SK-N-SH (cell line): ENCODE measurements at regions not wholly inside any gene's neighbourhood (a gene's known extent, or its start where the extent isn't known, plus 50 kb on each side); places are given as distances from the start of the nearest gene placed in this dataset.

Source experiments
- CTCF ChIA-PET: fragments of 300-600, 350-600 bp; formaldehyde crosslinking; extraction: SDS; loops from one replicate; lab custom pipeline; 2021; lab: Yijun Ruan, JAX
- POLR2A ChIA-PET: fragments of 350-600 bp; sonication (Branson Sonifier 250); formaldehyde crosslinking; extraction: SDS; loops from one replicate; lab custom pipeline; 2020; ENCODE audit warnings: antibody characterized with exemption, inconsistent platforms; lab: Yijun Ruan, JAX
- DNase-seq: peaks from one replicate; pipeline ENCODE4 v3.0.0; 2012
- H2AFZ ChIP-seq: fragments of 200-600 bp; sonication (generic); 2 replicates; pipeline ENCODE4 v1.8.1; 2016; ENCODE audit warnings: antibody characterized with exemption, mild to moderate bottlenecking, low read depth
- H3F3A ChIP-seq: fragments of 200-600 bp; sonication (generic); replicated peaks from 2 replicates; pipeline ENCODE3; 2016; ENCODE audit warnings: antibody characterized with exemption, mild to moderate bottlenecking; ENCODE audit not compliant: insufficient read depth
- H3K27ac ChIP-seq, 2 experiments: fragments of 200-500 bp in 1 of 2; fragments of 200-600 bp in 1 of 2; sonication (Bioruptor generic) in 1 of 2; sonication (generic), shearing (Covaris generic) in 1 of 2; 2 replicates each; pipeline versions ENCODE4 v1.5.1 to v1.6.1; 2014 to 2016; ENCODE audit warnings: low read depth in 2 of 2, inconsistent platforms in 1 of 2, low read length in 1 of 2, mild to moderate bottlenecking in 1 of 2, mixed read lengths in 1 of 2
- H3K27me3 ChIP-seq: fragments of 200-600 bp; sonication (generic), shearing (Covaris generic); 2 replicates; pipeline ENCODE4 v1.6.1; 2016; ENCODE audit warnings: mixed run types; ENCODE audit not compliant: insufficient read depth
- H3K36me3 ChIP-seq, 2 experiments: fragments of 200-500 bp in 1 of 2; fragments of 200-600 bp in 1 of 2; sonication (Bioruptor generic) in 1 of 2; sonication (generic) in 1 of 2; replicated peaks in 1 of 2; 2 replicates each; pipeline versions ENCODE3 to v1.5.1; 2014 to 2016; ENCODE audit warnings: low read length in 1 of 2, mild to moderate bottlenecking in 1 of 2; ENCODE audit not compliant: insufficient read depth in 2 of 2, control insufficient read depth in 1 of 2
- H3K4me1 ChIP-seq, 2 experiments: fragments of 200-500 bp in 1 of 2; fragments of 200-600 bp in 1 of 2; sonication (Bioruptor generic) in 1 of 2; sonication (generic), shearing (Covaris generic) in 1 of 2; 2 replicates each; pipeline versions ENCODE4 v1.5.1 to v1.6.1; 2014 to 2016; ENCODE audit warnings: low read depth in 1 of 2, low read length in 1 of 2, mixed run types in 1 of 2; ENCODE audit not compliant: insufficient read depth in 2 of 2, control insufficient read depth in 1 of 2
- H3K4me2 ChIP-seq: fragments of 200-600 bp; sonication (generic), shearing (Covaris generic); 2 replicates; pipeline ENCODE4 v1.6.1; 2017; ENCODE audit warnings: mixed run types
- H3K4me3 ChIP-seq, 2 experiments: fragments of 200-500 bp in 1 of 2; fragments of 200-600 bp in 1 of 2; sonication (Bioruptor generic) in 1 of 2; sonication (generic), shearing (Covaris generic) in 1 of 2; 2 replicates each; pipeline versions ENCODE4 v1.5.1 to v1.8.1; 2014 to 2016; ENCODE audit warnings: low read depth in 2 of 2, inconsistent platforms in 1 of 2, low read length in 1 of 2, mild to moderate bottlenecking in 1 of 2, mixed read lengths in 1 of 2, moderate library complexity in 1 of 2
- H3K79me2 ChIP-seq: fragments of 200-600 bp; sonication (generic); 2 replicates; pipeline ENCODE4 v1.8.1; 2017; ENCODE audit warnings: mild to moderate bottlenecking; ENCODE audit not compliant: insufficient read depth
- H3K9ac ChIP-seq: fragments of 200-600 bp; sonication (generic); 2 replicates; pipeline ENCODE4 v1.6.1; 2017; ENCODE audit warnings: mixed run types
- H3K9me2 ChIP-seq: fragments of 200-600 bp; sonication (generic); 2 replicates; pipeline ENCODE4 v1.6.1; 2017; ENCODE audit warnings: mixed run types
- H3K9me3 ChIP-seq: fragments of 200-600 bp; sonication (generic); 2 replicates; pipeline ENCODE4 v1.6.1; 2017; ENCODE audit warnings: mixed run types, mild to moderate bottlenecking, moderate library complexity
- H4K20me1 ChIP-seq: fragments of 200-600 bp; sonication (generic); 2 replicates; pipeline ENCODE4 v1.6.1; 2017; ENCODE audit warnings: mild to moderate bottlenecking, mixed run types; ENCODE audit not compliant: insufficient read depth
- CHD2 ChIP-seq: fragments of 150-350 bp; IDR thresholded peaks from 2 replicates; pipeline ENCODE4 v1.6.1; 2018; ENCODE audit warnings: low read length; ENCODE audit not compliant: partially characterized antibody
- ELF1 ChIP-seq: IDR thresholded peaks from 2 replicates; pipeline ENCODE4 v1.4.0; 2012
- EP300 ChIP-seq, 2 experiments: IDR thresholded peaks; 2 replicates each; pipeline versions ENCODE4 v1.4.0 to v1.6.1; 2012; ENCODE audit warnings: borderline replicate concordance in 1 of 2, low read depth in 1 of 2, low read length in 1 of 2
- FOSL2 ChIP-seq: IDR thresholded peaks from 2 replicates; pipeline ENCODE4 v1.4.0; 2012; ENCODE audit warnings: low read depth, mild to moderate bottlenecking, moderate library complexity, borderline replicate concordance
- GATA2 ChIP-seq: sonication (generic); formaldehyde crosslinking; IDR thresholded peaks from 2 replicates; pipeline ENCODE4 v1.5.0; 2020; ENCODE audit warnings: mild to moderate bottlenecking, missing genetic modification reagents
- JUND ChIP-seq: IDR thresholded peaks from 2 replicates; pipeline ENCODE4 v1.4.0; 2012
- MEF2A ChIP-seq: IDR thresholded peaks from 2 replicates; pipeline ENCODE4 v1.4.0; 2012; ENCODE audit warnings: low read depth, borderline replicate concordance
- SMC3 ChIP-seq: IDR thresholded peaks from 2 replicates; pipeline ENCODE4 v1.6.1; 2012; ENCODE audit warnings: low read depth, low read length, improper control_type of control experiment
- TCF12 ChIP-seq: IDR thresholded peaks from 2 replicates; pipeline ENCODE4 v1.4.0; 2012
- TEAD4 ChIP-seq: IDR thresholded peaks from 2 replicates; pipeline ENCODE4 v1.4.0; 2012; ENCODE audit warnings: mild to moderate bottlenecking, borderline replicate concordance; ENCODE audit not compliant: insufficient read depth
- YY1 ChIP-seq: IDR thresholded peaks from 2 replicates; pipeline ENCODE4 v1.4.0; 2012; ENCODE audit warnings: low read depth, mild to moderate bottlenecking
- WGBS: methylation state at CpG from one replicate; pipeline ENCODE4 v1.1.6; 2017; ENCODE audit warnings: low lambda C conversion rate; 5-methylcytosine and 5-hydroxymethylcytosine counted together
- TF ChIP-seq, protein P1 (sequence below): IDR thresholded peaks from 2 replicates; pipeline ENCODE4 v1.6.1; 2012; ENCODE audit warnings: mild to moderate bottlenecking, low read depth, low read length, moderate library complexity
- TF ChIP-seq, protein P2 (sequence below): fragments of 200-600 bp; sonication (generic); IDR thresholded peaks from 2 replicates; pipeline ENCODE4 v1.6.1; 2017; ENCODE audit warnings: antibody characterized with exemption, mild to moderate bottlenecking, moderate library complexity

DNA sequence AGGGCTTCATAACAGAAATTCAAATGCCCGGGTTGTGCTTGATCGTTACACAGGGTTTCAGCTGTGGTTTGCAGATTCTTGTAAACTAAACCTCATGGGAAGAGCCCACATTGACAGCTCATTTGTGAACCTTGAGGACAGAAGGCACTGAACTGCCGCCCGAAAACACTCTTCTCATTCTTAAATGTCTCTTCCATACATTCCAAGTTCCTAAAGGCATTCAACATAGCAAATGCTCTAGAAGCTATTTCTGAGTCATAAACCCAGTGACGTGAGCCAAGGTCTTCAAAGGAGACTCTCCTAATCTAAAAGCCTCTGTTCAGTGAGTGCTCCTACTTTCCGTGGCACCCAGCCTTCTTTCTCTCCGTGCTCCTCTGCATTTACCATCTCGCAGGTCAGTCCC, 737.8 kb upstream of the FRG1 start:
- TF ChIP-seq, protein P1, sequence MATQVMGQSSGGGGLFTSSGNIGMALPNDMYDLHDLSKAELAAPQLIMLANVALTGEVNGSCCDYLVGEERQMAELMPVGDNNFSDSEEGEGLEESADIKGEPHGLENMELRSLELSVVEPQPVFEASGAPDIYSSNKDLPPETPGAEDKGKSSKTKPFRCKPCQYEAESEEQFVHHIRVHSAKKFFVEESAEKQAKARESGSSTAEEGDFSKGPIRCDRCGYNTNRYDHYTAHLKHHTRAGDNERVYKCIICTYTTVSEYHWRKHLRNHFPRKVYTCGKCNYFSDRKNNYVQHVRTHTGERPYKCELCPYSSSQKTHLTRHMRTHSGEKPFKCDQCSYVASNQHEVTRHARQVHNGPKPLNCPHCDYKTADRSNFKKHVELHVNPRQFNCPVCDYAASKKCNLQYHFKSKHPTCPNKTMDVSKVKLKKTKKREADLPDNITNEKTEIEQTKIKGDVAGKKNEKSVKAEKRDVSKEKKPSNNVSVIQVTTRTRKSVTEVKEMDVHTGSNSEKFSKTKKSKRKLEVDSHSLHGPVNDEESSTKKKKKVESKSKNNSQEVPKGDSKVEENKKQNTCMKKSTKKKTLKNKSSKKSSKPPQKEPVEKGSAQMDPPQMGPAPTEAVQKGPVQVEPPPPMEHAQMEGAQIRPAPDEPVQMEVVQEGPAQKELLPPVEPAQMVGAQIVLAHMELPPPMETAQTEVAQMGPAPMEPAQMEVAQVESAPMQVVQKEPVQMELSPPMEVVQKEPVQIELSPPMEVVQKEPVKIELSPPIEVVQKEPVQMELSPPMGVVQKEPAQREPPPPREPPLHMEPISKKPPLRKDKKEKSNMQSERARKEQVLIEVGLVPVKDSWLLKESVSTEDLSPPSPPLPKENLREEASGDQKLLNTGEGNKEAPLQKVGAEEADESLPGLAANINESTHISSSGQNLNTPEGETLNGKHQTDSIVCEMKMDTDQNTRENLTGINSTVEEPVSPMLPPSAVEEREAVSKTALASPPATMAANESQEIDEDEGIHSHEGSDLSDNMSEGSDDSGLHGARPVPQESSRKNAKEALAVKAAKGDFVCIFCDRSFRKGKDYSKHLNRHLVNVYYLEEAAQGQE: no peak
- no peak for TF ChIP-seq TEAD4
- whole genome bisulfite sequencing: 59% methylated on average over 8 of the region's 8 CpGs
- CTCF ChIA-PET: interaction anchor here (0.7 to 1.1 kb wide), 2 partner anchors 169 to 1273 kb away, joined by 3 to 4 read pairs; no protein-coding TSS in a partner anchor
- no peaks in the 10 kb centered on the region for H3K9me3 ChIP-seq
- no peak for DNase-seq
- no peak overlapping the region for H3K9ac ChIP-seq
- H3K4me3 ChIP-seq: no peak overlapping the region
- H3K4me1 ChIP-seq: peaks cover 0 to 5% of the 10 kb centered on the region in 2 experiments; a peak in 2 of 4 replicates
- no peaks in the 10 kb centered on the region for H3K27me3 ChIP-seq
- H2AFZ ChIP-seq: no peak overlapping the region
- POLR2A ChIA-PET: no interaction called here
- H3K79me2 ChIP-seq: no peaks in the 10 kb centered on the region
- no peaks in the 10 kb centered on the region for H4K20me1 ChIP-seq
- H3K27ac ChIP-seq: no peak overlapping the region
- no peaks in the 10 kb centered on the region for H3F3A ChIP-seq
- no peaks in the 10 kb centered on the region for H3K9me2 ChIP-seq
- H3K36me3 ChIP-seq: no peaks in the 10 kb centered on the region
- H3K4me2 ChIP-seq: no peak overlapping the region

DNA sequence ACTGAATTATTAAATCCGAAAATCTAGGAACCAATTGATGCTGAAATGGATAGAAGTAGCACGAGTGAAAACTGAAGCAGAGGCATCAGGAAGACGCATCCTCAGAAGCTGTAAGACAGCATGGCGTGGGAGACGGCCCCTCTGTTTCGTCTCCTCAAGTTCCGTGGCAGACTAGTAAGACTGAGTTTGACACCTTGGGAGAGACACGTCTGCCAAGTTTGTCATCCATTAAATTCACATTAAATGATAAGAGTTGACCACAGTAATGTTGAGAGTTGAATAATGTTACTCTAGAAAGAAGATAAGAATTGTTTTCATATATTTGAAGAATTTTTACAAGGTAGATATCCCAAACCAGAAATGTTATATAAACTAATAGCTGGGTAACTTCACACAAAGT, 736.1 kb upstream of the FRG1 start:
- Histone ChIP-seq H3K9ac (no peak overlapping the region), H4K20me1 (no peaks in the 10 kb centered on the region), H3K9me3 (no peaks in the 10 kb centered on the region), H3K79me2 (no peaks in the 10 kb centered on the region), H3K9me2 (no peaks in the 10 kb centered on the region), H3K27ac (no peak overlapping the region), H3K4me3 (no peak overlapping the region), H3F3A (no peaks in the 10 kb centered on the region), H3K4me1 (peaks cover 0 to 5% of the 10 kb centered on the region in 2 experiments; a peak in 2 of 4 replicates), H3K36me3 (no peaks in the 10 kb centered on the region), H3K27me3 (no peaks in the 10 kb centered on the region), H2AFZ (no peak overlapping the region), H3K4me2 (no peak overlapping the region)
- WGBS: 38% methylated on average over 8 of the region's 8 CpGs
- POLR2A ChIA-PET: no interaction called here
- no peak for TF ChIP-seq MEF2A
- no peak for TF ChIP-seq JUND
- TF ChIP-seq GATA2 (CRISPR knock-in tag): no peak
- TF ChIP-seq, protein P1: no peak
- TF ChIP-seq SMC3: no peak
- TF ChIP-seq ELF1: no peak
- no peak for TF ChIP-seq CHD2
- no peak for TF ChIP-seq FOSL2
- no peak for TF ChIP-seq EP300 (IDR thresholded peaks at IDR 0.05; ENCODE audit: borderline replicate concordance in 1 of 2, low read depth in 1 of 2, low read length in 1 of 2)
- TF ChIP-seq, protein P2, sequence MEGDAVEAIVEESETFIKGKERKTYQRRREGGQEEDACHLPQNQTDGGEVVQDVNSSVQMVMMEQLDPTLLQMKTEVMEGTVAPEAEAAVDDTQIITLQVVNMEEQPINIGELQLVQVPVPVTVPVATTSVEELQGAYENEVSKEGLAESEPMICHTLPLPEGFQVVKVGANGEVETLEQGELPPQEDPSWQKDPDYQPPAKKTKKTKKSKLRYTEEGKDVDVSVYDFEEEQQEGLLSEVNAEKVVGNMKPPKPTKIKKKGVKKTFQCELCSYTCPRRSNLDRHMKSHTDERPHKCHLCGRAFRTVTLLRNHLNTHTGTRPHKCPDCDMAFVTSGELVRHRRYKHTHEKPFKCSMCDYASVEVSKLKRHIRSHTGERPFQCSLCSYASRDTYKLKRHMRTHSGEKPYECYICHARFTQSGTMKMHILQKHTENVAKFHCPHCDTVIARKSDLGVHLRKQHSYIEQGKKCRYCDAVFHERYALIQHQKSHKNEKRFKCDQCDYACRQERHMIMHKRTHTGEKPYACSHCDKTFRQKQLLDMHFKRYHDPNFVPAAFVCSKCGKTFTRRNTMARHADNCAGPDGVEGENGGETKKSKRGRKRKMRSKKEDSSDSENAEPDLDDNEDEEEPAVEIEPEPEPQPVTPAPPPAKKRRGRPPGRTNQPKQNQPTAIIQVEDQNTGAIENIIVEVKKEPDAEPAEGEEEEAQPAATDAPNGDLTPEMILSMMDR: no peak
- no peak for TF ChIP-seq TCF12
- no peak for TF ChIP-seq YY1
- CTCF ChIA-PET: no interaction called here
- no peak for DNase-seq
